Hepatocyte (in vitro differentiated cells): ENCODE measurements at regions not wholly inside any gene's neighbourhood (a gene's known extent, or its start where the extent isn't known, plus 50 kb on each side); places are given as distances from the start of the nearest gene placed in this dataset.

ENCODE experiments used
- DNase-seq: peaks from one replicate; pipeline ENCODE4 v3.0.0-alpha.2; 2016; ENCODE audit warnings: low spot score
- H2AFZ ChIP-seq: fragments of 200-600 bp; sonication (generic); 2 replicates; pipeline ENCODE4 v1.6.0; 2016; ENCODE audit warnings: antibody characterized with exemption, mild to moderate bottlenecking
- H3K27ac ChIP-seq: fragments of 200-600 bp; sonication (generic); 2 replicates; pipeline ENCODE4 v1.5.1; 2016; ENCODE audit warnings: mild to moderate bottlenecking
- H3K27me3 ChIP-seq: fragments of 200-600 bp; sonication (generic); 2 replicates; pipeline ENCODE4 v1.6.1; 2016
- H3K36me3 ChIP-seq: fragments of 200-600 bp; sonication (generic); replicated peaks from 2 replicates; pipeline ENCODE4 v1.5.1; 2016; ENCODE audit warnings: low read depth; ENCODE audit not compliant: insufficient read depth
- H3K4me1 ChIP-seq: fragments of 200-600 bp; sonication (generic); 2 replicates; pipeline ENCODE4 v1.5.1; 2016; ENCODE audit warnings: mild to moderate bottlenecking, moderate library complexity; ENCODE audit not compliant: insufficient read depth
- H3K4me2 ChIP-seq: fragments of 200-600 bp; sonication (generic); 2 replicates; pipeline ENCODE4 v1.6.0; 2016
- H3K4me3 ChIP-seq: fragments of 200-600 bp; sonication (generic); 2 replicates; pipeline ENCODE4 v1.5.1; 2016; ENCODE audit warnings: mild to moderate bottlenecking
- H3K79me2 ChIP-seq: fragments of 200-600 bp; sonication (generic); 2 replicates; pipeline ENCODE4 v1.6.0; 2017; ENCODE audit warnings: mild to moderate bottlenecking
- H3K9me2 ChIP-seq: fragments of 200-600 bp; sonication (generic); replicated peaks from 2 replicates; pipeline ENCODE4 v1.6.0; 2017; ENCODE audit warnings: mild to moderate bottlenecking; ENCODE audit not compliant: insufficient read depth
- H3K9me3 ChIP-seq: fragments of 200-600 bp; sonication (generic); 2 replicates; pipeline ENCODE4 v1.5.1; 2016; ENCODE audit warnings: low read depth, mild to moderate bottlenecking
- H4K20me1 ChIP-seq: fragments of 200-600 bp; sonication (generic); 2 replicates; pipeline ENCODE4 v1.6.0; 2016; ENCODE audit warnings: mild to moderate bottlenecking; ENCODE audit not compliant: insufficient read depth, poor library complexity, severe bottlenecking
- CTCF ChIP-seq: fragments of 200-600 bp; sonication (generic); IDR thresholded peaks from 2 replicates; pipeline ENCODE4 v1.5.1; 2016; ENCODE audit warnings: antibody characterized with exemption, mild to moderate bottlenecking; ENCODE audit not compliant: poor library complexity
- EZH2 ChIP-seq: fragments of 200-600 bp; sonication (generic); IDR thresholded peaks from 2 replicates; pipeline ENCODE4 v1.6.1; 2016; ENCODE audit warnings: antibody characterized with exemption, mild to moderate bottlenecking, borderline replicate concordance
- EZH2phosphoT487 ChIP-seq: fragments of 200-600 bp; sonication (generic); IDR thresholded peaks from one replicate; pipeline ENCODE4 v1.6.1; 2018; ENCODE audit warnings: antibody characterized with exemption, mild to moderate bottlenecking, low read depth, moderate library complexity; ENCODE audit not compliant: unreplicated experiment, severe bottlenecking
- WGBS: methylation state at CpG from one replicate; pipeline ENCODE4 v1.1.6; 2016; ENCODE audit warnings: low lambda C conversion rate; ENCODE audit errors: missing lambda C conversion rate; 5-methylcytosine and 5-hydroxymethylcytosine counted together

DNA sequence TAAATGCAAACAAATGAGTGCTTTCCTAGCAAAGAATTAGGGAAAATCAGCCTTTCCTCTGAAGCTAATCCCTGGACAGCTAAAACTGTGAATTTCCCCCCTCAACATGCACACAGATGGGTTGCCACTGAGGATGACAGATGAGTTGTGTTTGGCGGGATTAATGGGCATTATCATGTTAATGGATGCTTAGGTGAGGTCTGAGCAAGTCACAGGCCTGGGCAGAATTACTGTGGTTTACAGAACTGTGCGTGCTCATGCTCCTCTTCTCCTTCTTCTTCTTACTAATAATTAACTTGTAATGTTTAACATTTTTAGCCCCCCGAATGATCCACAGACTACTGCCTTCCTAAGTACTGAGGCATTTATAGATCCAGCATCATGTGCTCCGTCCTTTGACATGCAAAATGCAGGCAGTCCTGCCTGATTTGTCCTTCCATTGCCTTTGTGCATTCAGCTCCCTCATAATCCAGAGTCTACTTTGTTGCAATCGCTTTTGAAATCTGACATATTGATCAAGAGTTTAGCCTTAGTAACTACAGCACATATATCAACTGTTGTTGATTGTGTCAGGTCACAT is 753.4 kb upstream of the MMS22L start:
- Histone ChIP-seq H3K9me3 (no peaks in the 10 kb centered on the region), H3K9me2 (no peaks in the 10 kb centered on the region), H3K27ac (no peak overlapping the region), H3K36me3 (no peaks in the 10 kb centered on the region), H2AFZ (no peak overlapping the region), H3K27me3 (no peaks in the 10 kb centered on the region), H3K4me1 (no peaks in the 10 kb centered on the region), H4K20me1 (no peaks in the 10 kb centered on the region), H3K4me3 (no peak overlapping the region), H3K79me2 (no peaks in the 10 kb centered on the region), H3K4me2 (no peak overlapping the region)
- WGBS = 40% methylated on average over 5 of the region's 5 CpGs
- DNase-seq = no peak
- TF ChIP-seq EZH2phosphoT487 (no peak), EZH2 (no peak), CTCF (no peak)

GRCh38 chr6:98037571-98037970 is 754.6 kb upstream of the MMS22L start:
- Histone ChIP-seq H3K36me3 (no peaks in the 10 kb centered on the region), H4K20me1 (no peaks in the 10 kb centered on the region), H3K9me2 (no peaks in the 10 kb centered on the region), H3K9me3 (no peaks in the 10 kb centered on the region), H2AFZ (no peak overlapping the region), H3K4me3 (no peak overlapping the region), H3K4me2 (no peak overlapping the region), H3K27me3 (no peaks in the 10 kb centered on the region), H3K27ac (no peak overlapping the region), H3K4me1 (peaks cover 3% of the 10 kb centered on the region), H3K79me2 (no peaks in the 10 kb centered on the region)
- TF ChIP-seq CTCF (no peak), EZH2 (no peak), EZH2phosphoT487 (no peak)
- WGBS = 52% methylated on average over 6 of the region's 6 CpGs
- DNase-seq = no peak

- WGBS = 55% methylated on average over 5 of the region's 5 CpGs
- Histone ChIP-seq H3K4me1 (peaks cover 3% of the 10 kb centered on the region), H3K36me3 (no peaks in the 10 kb centered on the region), H3K27me3 (no peaks in the 10 kb centered on the region), H3K4me2 (no peak overlapping the region), H2AFZ (no peak overlapping the region), H3K4me3 (no peak overlapping the region), H3K9me3 (no peaks in the 10 kb centered on the region), H3K79me2 (no peaks in the 10 kb centered on the region), H4K20me1 (no peaks in the 10 kb centered on the region), H3K27ac (no peak overlapping the region), H3K9me2 (no peaks in the 10 kb centered on the region)
- TF ChIP-seq EZH2phosphoT487 (no peak), CTCF (no peak), EZH2 (no peak)
- no peak for DNase-seq
These were observed 756.4 kb upstream of the MMS22L start for GRCh38 chr6:98039443-98039842.
